IMR-90 (cell line): ENCODE measurements at regions not wholly inside any gene's neighbourhood (a gene's known extent, or its start where the extent isn't known, plus 50 kb on each side); places are given as distances from the start of the nearest gene placed in this dataset.

ENCODE experiments used
- POLR2A ChIP-seq: IDR thresholded peaks from 2 replicates; pipeline ENCODE4 v1.6.1; 2012; ENCODE audit warnings: mild to moderate bottlenecking, low read depth, low read length
- RCOR1 ChIP-seq: IDR thresholded peaks from 2 replicates; pipeline ENCODE4 v1.6.1; 2012; ENCODE audit warnings: mild to moderate bottlenecking, low read length, improper control_type of control experiment; ENCODE audit not compliant: insufficient replicate concordance
- RFX5 ChIP-seq: IDR thresholded peaks from 2 replicates; pipeline ENCODE4 v1.8.0; 2012; ENCODE audit warnings: low read depth, mild to moderate bottlenecking, low read length, moderate library complexity
- TF ChIP-seq, protein P1 (sequence below): conservative IDR thresholded peaks from 2 replicates; pipeline ENCODE4 v1.5.1; 2012; ENCODE audit warnings: mild to moderate bottlenecking, low read depth, low read length, improper control_type of control experiment

DNA sequence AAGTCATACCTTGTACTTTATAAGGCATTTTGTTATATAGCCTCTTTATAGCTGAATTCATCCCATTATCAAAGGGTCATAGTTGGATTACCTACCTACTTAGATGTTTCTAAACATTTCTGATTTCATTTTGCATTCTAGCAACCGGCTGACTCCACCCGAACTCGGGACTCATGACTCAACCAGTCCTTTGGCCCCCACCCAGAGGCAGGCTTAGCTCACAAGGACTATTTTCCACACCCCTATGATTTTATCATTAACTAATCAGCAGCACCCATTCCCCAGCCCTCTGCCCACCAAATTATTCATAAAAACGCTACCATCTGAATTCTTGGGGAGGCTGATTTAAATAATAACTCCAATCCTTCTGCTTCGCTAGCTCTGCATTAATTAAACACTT lies 79.9 kb upstream of the EGFL6 start:
- TF ChIP-seq RFX5 (no peak), POLR2A (no peak), RCOR1 (no peak)
- TF ChIP-seq, protein P1, sequence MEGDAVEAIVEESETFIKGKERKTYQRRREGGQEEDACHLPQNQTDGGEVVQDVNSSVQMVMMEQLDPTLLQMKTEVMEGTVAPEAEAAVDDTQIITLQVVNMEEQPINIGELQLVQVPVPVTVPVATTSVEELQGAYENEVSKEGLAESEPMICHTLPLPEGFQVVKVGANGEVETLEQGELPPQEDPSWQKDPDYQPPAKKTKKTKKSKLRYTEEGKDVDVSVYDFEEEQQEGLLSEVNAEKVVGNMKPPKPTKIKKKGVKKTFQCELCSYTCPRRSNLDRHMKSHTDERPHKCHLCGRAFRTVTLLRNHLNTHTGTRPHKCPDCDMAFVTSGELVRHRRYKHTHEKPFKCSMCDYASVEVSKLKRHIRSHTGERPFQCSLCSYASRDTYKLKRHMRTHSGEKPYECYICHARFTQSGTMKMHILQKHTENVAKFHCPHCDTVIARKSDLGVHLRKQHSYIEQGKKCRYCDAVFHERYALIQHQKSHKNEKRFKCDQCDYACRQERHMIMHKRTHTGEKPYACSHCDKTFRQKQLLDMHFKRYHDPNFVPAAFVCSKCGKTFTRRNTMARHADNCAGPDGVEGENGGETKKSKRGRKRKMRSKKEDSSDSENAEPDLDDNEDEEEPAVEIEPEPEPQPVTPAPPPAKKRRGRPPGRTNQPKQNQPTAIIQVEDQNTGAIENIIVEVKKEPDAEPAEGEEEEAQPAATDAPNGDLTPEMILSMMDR: no peak
